OCI-LY7 (cell line): ENCODE measurements at regions not wholly inside any gene's neighbourhood (a gene's known extent, or its start where the extent isn't known, plus 50 kb on each side); places are given as distances from the start of the nearest gene placed in this dataset.

Experiments
- CTCF ChIP-seq: fragments of 200-600 bp; sonication (generic); conservative IDR thresholded peaks from 2 replicates; pipeline ENCODE4 v1.5.1; 2014; ENCODE audit warnings: mild to moderate bottlenecking, antibody characterized with exemption, low read length, moderate library complexity, mixed read lengths
- EZH2phosphoT487 ChIP-seq: fragments of 200-600 bp; sonication (generic); IDR thresholded peaks from 2 replicates; pipeline ENCODE4 v1.6.1; 2018; ENCODE audit warnings: low read depth, borderline replicate concordance, mild to moderate bottlenecking, mixed run types, antibody characterized with exemption, low read length, moderate library complexity, mixed read lengths

- no peak for TF ChIP-seq CTCF
- TF ChIP-seq EZH2phosphoT487, result no peak
These were observed 330.3 kb downstream of the TRAM1L1 start for GRCh38 chr4:116755051-116755450.
